ENCODE measurements at regions not wholly inside any gene's neighbourhood (a gene's known extent, or its start where the extent isn't known, plus 50 kb on each side); places are given as distances from the start of the nearest gene placed in this dataset.

GRCh38 chr12:111074965-111075364 lies 154.6 kb upstream of the MYL2 start:
- no peak for DNase-seq (ENCODE audit: low spot score)

- no peak for DNase-seq (ENCODE audit: low spot score)
These were observed 154.2 kb upstream of the MYL2 start for GRCh38 chr12:111074559-111074958.

GRCh38 chr12:111073370-111073769 lies 153.0 kb upstream of the MYL2 start:
- no peak for DNase-seq (ENCODE audit: low spot score)

- no peak for DNase-seq (ENCODE audit: low spot score)
These were observed 151.9 kb upstream of the MYL2 start for GRCh38 chr12:111072299-111072698.

- no peak for DNase-seq (ENCODE audit: low spot score)
These were observed 149.5 kb upstream of the MYL2 start for GRCh38 chr12:111069886-111070285.

GRCh38 chr12:111068290-111068689 lies 147.9 kb upstream of the MYL2 start:
- DNase-seq (ENCODE audit: low spot score): no peak

- no peak for DNase-seq (ENCODE audit: low spot score)
These were observed 147.1 kb upstream of the MYL2 start for GRCh38 chr12:111067498-111067897.

GRCh38 chr12:111066744-111067437 lies 146.5 kb upstream of the MYL2 start:
- no peak for DNase-seq (ENCODE audit: low spot score)

GRCh38 chr12:111064982-111065381 lies 144.6 kb upstream of the MYL2 start:
- DNase-seq (ENCODE audit: low spot score): no peak

- DNase-seq (ENCODE audit: low spot score): no peak
These were observed 143.8 kb upstream of the MYL2 start for GRCh38 chr12:111064154-111064553.

- DNase-seq (ENCODE audit: low spot score): no peak
These were observed 143.1 kb upstream of the MYL2 start for GRCh38 chr12:111063295-111064026.

GRCh38 chr12:111057701-111058425 lies 137.5 kb upstream of the MYL2 start:
- no peak for DNase-seq (ENCODE audit: low spot score)

GRCh38 chr12:111056618-111057521 lies 136.5 kb upstream of the MYL2 start:
- DNase-seq (ENCODE audit: low spot score): no peak

GRCh38 chr12:111055181-111055880 lies 135.0 kb upstream of the MYL2 start:
- no peak for DNase-seq (ENCODE audit: low spot score)

- no peak for DNase-seq (ENCODE audit: low spot score)
These were observed 128.6 kb upstream of the MYL2 start for GRCh38 chr12:111048991-111049390.

GRCh38 chr12:111046896-111047295 lies 126.5 kb upstream of the MYL2 start:
- DNase-seq (ENCODE audit: low spot score): no peak

GRCh38 chr12:111045941-111046340 lies 125.6 kb upstream of the MYL2 start:
- no peak for DNase-seq (ENCODE audit: low spot score)

GRCh38 chr12:111041091-111041490 lies 120.7 kb upstream of the MYL2 start:
- DNase-seq (ENCODE audit: low spot score): no peak

- no peak for DNase-seq (ENCODE audit: low spot score)
These were observed 120.3 kb upstream of the MYL2 start for GRCh38 chr12:111040690-111041089.

GRCh38 chr12:111038941-111039340 lies 118.6 kb upstream of the MYL2 start:
- DNase-seq (ENCODE audit: low spot score): no peak

GRCh38 chr12:111038077-111038476 lies 117.7 kb upstream of the MYL2 start:
- DNase-seq (ENCODE audit: low spot score): no peak

Data from AG08395 (cell line).